MM.1S (cell line): ENCODE measurements at regions not wholly inside any gene's neighbourhood (a gene's known extent, or its start where the extent isn't known, plus 50 kb on each side); places are given as distances from the start of the nearest gene placed in this dataset.
"Not testable (repeated sequence)": the region's sequence is repeated elsewhere in the genome, so short reads cannot be mapped to it uniquely, and the experiment has no call there.

ENCODE experiments used
- DNase-seq: peaks from one replicate; pipeline ENCODE4 v3.0.0-alpha.2; 2015
- H2AFZ ChIP-seq: fragments of 300-600 bp; sonication (generic); 2 replicates; pipeline ENCODE4 v1.6.0; 2016; ENCODE audit warnings: antibody characterized with exemption, low read length
- H3F3A ChIP-seq: fragments of 300-600 bp; sonication (generic); 2 replicates; pipeline ENCODE4 v1.6.1; 2016; ENCODE audit warnings: mild to moderate bottlenecking, antibody characterized with exemption, low read length, moderate library complexity, mixed read lengths; ENCODE audit not compliant: insufficient read depth
- H3K27ac ChIP-seq: fragments of 300-600 bp; sonication (generic); 2 replicates; pipeline ENCODE4 v1.5.1; 2016; ENCODE audit warnings: mild to moderate bottlenecking, low read length
- H3K27me3 ChIP-seq: fragments of 300-600 bp; sonication (generic); replicated peaks from 2 replicates; pipeline ENCODE4 v1.6.0; 2016; ENCODE audit warnings: low read length; ENCODE audit not compliant: insufficient read depth
- H3K36me3 ChIP-seq: fragments of 300-600 bp; sonication (generic); replicated peaks from 2 replicates; pipeline ENCODE4 v1.6.1; 2016; ENCODE audit warnings: mild to moderate bottlenecking, low read length, mixed read lengths; ENCODE audit not compliant: insufficient read depth
- H3K4me1 ChIP-seq: fragments of 300-600 bp; sonication (generic); 2 replicates; pipeline ENCODE4 v1.6.1; 2016; ENCODE audit warnings: low read length, mixed read lengths
- H3K4me2 ChIP-seq: fragments of 300-600 bp; sonication (generic); 2 replicates; pipeline ENCODE4 v1.6.0; 2016; ENCODE audit warnings: low read depth, low read length
- H3K4me3 ChIP-seq: fragments of 300-600 bp; sonication (generic); 2 replicates; pipeline ENCODE4 v1.5.1; 2016; ENCODE audit warnings: low read length, mixed read lengths
- H3K79me2 ChIP-seq: fragments of 300-600 bp; sonication (generic); 2 replicates; pipeline ENCODE4 v1.6.1; 2016; ENCODE audit warnings: mixed run types, low read length, mixed read lengths
- H3K9ac ChIP-seq: fragments of 300-600 bp; sonication (generic); 2 replicates; pipeline ENCODE4 v1.6.1; 2016; ENCODE audit warnings: low read length, mixed read lengths
- H3K9me2 ChIP-seq: fragments of 300-600 bp; sonication (generic); replicated peaks from 2 replicates; pipeline ENCODE4 v1.6.1; 2016; ENCODE audit warnings: mild to moderate bottlenecking, low read length, mixed read lengths; ENCODE audit not compliant: insufficient read depth
- H3K9me3 ChIP-seq: fragments of 300-600 bp; sonication (generic); replicated peaks from 2 replicates; pipeline ENCODE4 v1.6.1; 2016; ENCODE audit warnings: mild to moderate bottlenecking, low read length, mixed read lengths; ENCODE audit not compliant: insufficient read depth
- H4K20me1 ChIP-seq: fragments of 300-600 bp; sonication (generic); 2 replicates; pipeline ENCODE4 v1.6.1; 2016; ENCODE audit warnings: mild to moderate bottlenecking, low read length, moderate library complexity, mixed read lengths; ENCODE audit not compliant: insufficient read depth
- CTCF ChIP-seq: fragments of 300-600 bp; sonication (generic); IDR thresholded peaks from 2 replicates; pipeline ENCODE4 v1.5.1; 2016; ENCODE audit warnings: antibody characterized with exemption, low read length, mixed read lengths
- EZH2 ChIP-seq: fragments of 300-600 bp; sonication (generic); optimal IDR thresholded peaks from 2 replicates; pipeline ENCODE3; 2017; ENCODE audit warnings: low read depth, mild to moderate bottlenecking, antibody characterized with exemption, low read length, mixed read lengths
- EZH2phosphoT487 ChIP-seq: fragments of 300-600 bp; sonication (generic); IDR thresholded peaks from 2 replicates; pipeline ENCODE4 v1.6.1; 2018; ENCODE audit warnings: antibody characterized with exemption, low read length

- no peaks in the 10 kb centered on the region for H3K79me2 ChIP-seq
- no peak for DNase-seq
- H3K27me3 ChIP-seq, result no peaks in the 10 kb centered on the region
- no peaks in the 10 kb centered on the region for H3K36me3 ChIP-seq
- TF ChIP-seq CTCF (no peak), EZH2 (no peak), EZH2phosphoT487 (no peak)
- no peak overlapping the region for H3K4me2 ChIP-seq
- no peaks in the 10 kb centered on the region for H3K9me3 ChIP-seq
- H3K27ac ChIP-seq, result no peak overlapping the region
- no peak overlapping the region for H2AFZ ChIP-seq
- no peak overlapping the region for H3K4me3 ChIP-seq
- H3K9me2 ChIP-seq, result no peaks in the 10 kb centered on the region
- H4K20me1 ChIP-seq, result no peaks in the 10 kb centered on the region
- H3K4me1 ChIP-seq, result no peaks in the 10 kb centered on the region
- no peak overlapping the region for H3K9ac ChIP-seq
- no peaks in the 10 kb centered on the region for H3F3A ChIP-seq
These were observed 318.4 kb upstream of the RIOK2 start for GRCh38 chr5:97501286-97501964.

GRCh38 chr5:97501965-97502305 lies 318.9 kb upstream of the RIOK2 start:
- no peak overlapping the region for H3K9ac ChIP-seq
- no peaks in the 10 kb centered on the region for H3K36me3 ChIP-seq
- H3K4me1 ChIP-seq, result no peaks in the 10 kb centered on the region
- no peak overlapping the region for H3K27ac ChIP-seq
- TF ChIP-seq EZH2phosphoT487 (no peak), CTCF (no peak), EZH2 (no peak)
- H4K20me1 ChIP-seq, result no peaks in the 10 kb centered on the region
- no peaks in the 10 kb centered on the region for H3K27me3 ChIP-seq
- DNase-seq, result no peak
- H3K4me2 ChIP-seq, result no peak overlapping the region
- no peaks in the 10 kb centered on the region for H3K79me2 ChIP-seq
- H2AFZ ChIP-seq, result no peak overlapping the region
- H3K9me3 ChIP-seq, result no peaks in the 10 kb centered on the region
- H3F3A ChIP-seq, result no peaks in the 10 kb centered on the region
- no peak overlapping the region for H3K4me3 ChIP-seq
- H3K9me2 ChIP-seq, result no peaks in the 10 kb centered on the region

- H3K36me3 ChIP-seq, result no peaks in the 10 kb centered on the region
- H3K4me1 ChIP-seq, result no peaks in the 10 kb centered on the region
- H3K9ac ChIP-seq, result no peak overlapping the region
- no peak overlapping the region for H3K27ac ChIP-seq
- no peak overlapping the region for H3K4me3 ChIP-seq
- no peak overlapping the region for H2AFZ ChIP-seq
- H4K20me1 ChIP-seq, result no peaks in the 10 kb centered on the region
- no peaks in the 10 kb centered on the region for H3K9me2 ChIP-seq
- H3K4me2 ChIP-seq, result no peak overlapping the region
- H3K27me3 ChIP-seq, result no peaks in the 10 kb centered on the region
- no peaks in the 10 kb centered on the region for H3K9me3 ChIP-seq
- H3F3A ChIP-seq, result no peaks in the 10 kb centered on the region
- H3K79me2 ChIP-seq, result no peaks in the 10 kb centered on the region
- no peak for TF ChIP-seq EZH2
- TF ChIP-seq CTCF, result no peak
- TF ChIP-seq EZH2phosphoT487, result no peak
- DNase-seq, result no peak
These were observed 325.8 kb upstream of the RIOK2 start for GRCh38 chr5:97508864-97509263.

GRCh38 chr5:97519565-97519964 lies 336.5 kb upstream of the RIOK2 start:
- H3K9me3 ChIP-seq, H3K9me2 ChIP-seq, H3F3A ChIP-seq, H3K36me3 ChIP-seq, H3K9ac ChIP-seq, H3K4me1 ChIP-seq, H2AFZ ChIP-seq, H3K27ac ChIP-seq, H3K79me2 ChIP-seq, H3K27me3 ChIP-seq, H4K20me1 ChIP-seq, DNase-seq, H3K4me2 ChIP-seq, H3K4me3 ChIP-seq: not testable (repeated sequence)

- not testable (repeated sequence) for H3K27me3 ChIP-seq, H3K9me3 ChIP-seq, H3K9me2 ChIP-seq, H3F3A ChIP-seq, DNase-seq, H3K4me3 ChIP-seq, H3K9ac ChIP-seq, H2AFZ ChIP-seq, H3K36me3 ChIP-seq, H4K20me1 ChIP-seq, H3K4me2 ChIP-seq, H3K4me1 ChIP-seq, H3K27ac ChIP-seq, H3K79me2 ChIP-seq
These were observed 340.3 kb upstream of the RIOK2 start for GRCh38 chr5:97523336-97523735.
